NB4 (cell line): ENCODE measurements at regions not wholly inside any gene's neighbourhood (a gene's known extent, or its start where the extent isn't known, plus 50 kb on each side); places are given as distances from the start of the nearest gene placed in this dataset.

Source experiments
- CTCF ChIP-seq: IDR thresholded peaks from one replicate; pipeline ENCODE4 v1.5.1; 2012; ENCODE audit warnings: low read depth, low read length
- MAX ChIP-seq: IDR thresholded peaks from 2 replicates; pipeline ENCODE4 v1.6.1; 2011; ENCODE audit warnings: low read depth, low read length
- POLR2A ChIP-seq: IDR thresholded peaks from 2 replicates; pipeline ENCODE4 v1.6.1; 2011; ENCODE audit warnings: mild to moderate bottlenecking; ENCODE audit not compliant: insufficient read length; ENCODE audit errors: extremely low read depth

GRCh38 chr4:31026256-31026655 lies 306.1 kb downstream of the PCDH7 start:
- TF ChIP-seq CTCF (no peak), POLR2A (no peak), MAX (no peak)
